HCT116 (cell line): ENCODE measurements at regions not wholly inside any gene's neighbourhood (a gene's known extent, or its start where the extent isn't known, plus 50 kb on each side); places are given as distances from the start of the nearest gene placed in this dataset.
A peak's percentile ranks its signal among the peaks of the same experiment; 100 is the strongest.

Experiments used
- ATAC-seq: fragments of 200-7000 bp; cut with Tn5 transposase; 2 replicates; pipeline ENCODE4 v1.9.1; 2020; ENCODE audit warnings: mild to moderate bottlenecking, moderate library complexity
- BruUV-seq: library from RNA; stranded (reverse); fragments of 400-500 nt; replicated peaks from 2 replicates; lab custom pipeline; 2021; lab: Mats Ljungman, UMichigan
- CTCF ChIA-PET: fragments of 300-600 bp; sonication (Branson Sonifier 250); formaldehyde crosslinking; loops from one replicate; lab custom pipeline; 2021; ENCODE audit warnings: antibody characterized with exemption; lab: Charles Lee
- POLR2A ChIA-PET: fragments of 300-600, 350-600 bp; sonication (Branson Sonifier 250); formaldehyde crosslinking; loops from one replicate; lab custom pipeline; 2021; ENCODE audit warnings: antibody characterized with exemption; lab: Charles Lee
- RAD21 ChIA-PET, 2 experiments: fragments of 300-600 bp; sonication (Branson Sonifier 250); formaldehyde crosslinking; loops; one replicate each; lab custom pipeline; 2023; ENCODE audit warnings: low total read pairs in 2 of 2; ENCODE audit not compliant: uncharacterized antibody in 2 of 2, unreplicated experiment in 2 of 2, low non-redundant PET in 1 of 2; lab: Charles Lee
- DNase-seq: peaks from one replicate; pipeline ENCODE4 v3.0.0-alpha.2; 2010; ENCODE audit warnings: low read depth, low spot score
- H2AFZ ChIP-seq: fragments of 200-600 bp; shearing (Covaris generic), sonication (generic); 2 replicates; pipeline ENCODE4 v1.6.1; 2017; ENCODE audit warnings: low read depth, mixed run types, mixed read lengths, antibody characterized with exemption, low read length; ENCODE audit not compliant: poor library complexity, severe bottlenecking
- H3K27ac ChIP-seq: 2 replicates; pipeline ENCODE4 v1.5.1; 2012; ENCODE audit warnings: low read depth, low read length
- H3K27me3 ChIP-seq: fragments of 200-600 bp; sonication (generic); 2 replicates; pipeline ENCODE4 v1.6.1; 2016; ENCODE audit warnings: mixed run types, low read length, mixed read lengths; ENCODE audit not compliant: insufficient read depth
- H3K36me3 ChIP-seq, 2 experiments: fragments of 200-500 bp in 1 of 2; fragments of 200-600 bp in 1 of 2; sonication (Bioruptor generic) in 1 of 2; sonication (generic) in 1 of 2; 2 replicates each; pipeline versions ENCODE4 v1.5.1 to v1.6.1; 2014 to 2016; ENCODE audit warnings: low read length in 2 of 2, inconsistent platforms in 1 of 2, mixed read lengths in 1 of 2, mixed run types in 1 of 2; ENCODE audit not compliant: insufficient read depth in 2 of 2, control insufficient read depth in 1 of 2
- H3K4me1 ChIP-seq, 2 experiments: fragments of 200-600 bp in 1 of 2; sonication (generic) in 1 of 2; 2 replicates each; pipeline versions ENCODE4 v1.5.1 to v1.6.1; 2012 to 2017; ENCODE audit warnings: low read length in 2 of 2, inconsistent platforms in 1 of 2, mild to moderate bottlenecking in 1 of 2, mixed read lengths in 1 of 2, mixed run types in 1 of 2, moderate library complexity in 1 of 2; ENCODE audit not compliant: insufficient read depth in 2 of 2, control insufficient read depth in 1 of 2
- H3K4me2 ChIP-seq: fragments of 200-600 bp; sonication (generic); 2 replicates; pipeline ENCODE4 v1.6.1; 2017; ENCODE audit warnings: mixed run types, low read length, mixed read lengths
- H3K4me3 ChIP-seq, 2 experiments: fragments of 200-600 bp in 1 of 2; sonication (generic) in 1 of 2; replicated peaks in 1 of 2; 2 replicates each; pipeline ENCODE4 v1.5.1; 2011 to 2016; ENCODE audit warnings: low read length in 2 of 2, control low read depth in 1 of 2, low read depth in 1 of 2, mild to moderate bottlenecking in 1 of 2, mixed read lengths in 1 of 2, mixed run types in 1 of 2
- H3K79me2 ChIP-seq: fragments of 200-600 bp; sonication (generic); 2 replicates; pipeline ENCODE4 v1.6.1; 2017; ENCODE audit warnings: mild to moderate bottlenecking, mixed run types, low read length, moderate library complexity, mixed read lengths; ENCODE audit not compliant: insufficient read depth
- H3K9ac ChIP-seq: fragments of 200-600 bp; sonication (generic); 2 replicates; pipeline ENCODE4 v1.6.1; 2016; ENCODE audit warnings: low read length, mixed read lengths
- H3K9me2 ChIP-seq: fragments of 200-600 bp; sonication (generic), shearing (Covaris generic); 2 replicates; pipeline ENCODE4 v1.6.1; 2017; ENCODE audit warnings: mixed run types, mild to moderate bottlenecking, moderate library complexity; ENCODE audit not compliant: insufficient read depth
- H3K9me3 ChIP-seq, 2 experiments: fragments of 200-500 bp in 1 of 2; fragments of 200-600 bp in 1 of 2; sonication (Bioruptor generic) in 1 of 2; sonication (generic) in 1 of 2; 2 replicates each; pipeline ENCODE4 v1.6.1; 2014 to 2017; ENCODE audit warnings: low read length in 2 of 2, mixed read lengths in 2 of 2, inconsistent platforms in 1 of 2, low read depth in 1 of 2, mild to moderate bottlenecking in 1 of 2, mixed run types in 1 of 2, moderate library complexity in 1 of 2; ENCODE audit not compliant: control insufficient read depth in 1 of 2, insufficient read depth in 1 of 2
- H4K20me1 ChIP-seq: fragments of 200-600 bp; sonication (generic), shearing (Covaris generic); 2 replicates; pipeline ENCODE4 v1.6.1; 2017; ENCODE audit warnings: mixed run types, mild to moderate bottlenecking, moderate library complexity; ENCODE audit not compliant: insufficient read depth
- ELF1 ChIP-seq: IDR thresholded peaks from 2 replicates; pipeline ENCODE4 v1.6.1; 2012; ENCODE audit warnings: low read depth, borderline replicate concordance
- FOSL1 ChIP-seq: IDR thresholded peaks from 2 replicates; pipeline ENCODE4 v1.6.1; 2012; ENCODE audit warnings: low read depth
- JUND ChIP-seq: IDR thresholded peaks from 2 replicates; pipeline ENCODE4 v1.6.1; 2012
- SIN3A ChIP-seq: IDR thresholded peaks from 2 replicates; pipeline ENCODE4 v1.6.1; 2012; ENCODE audit warnings: low read depth
- SP1 ChIP-seq: IDR thresholded peaks from 2 replicates; pipeline ENCODE4 v1.6.1; 2012; ENCODE audit warnings: low read depth
- TCF7L2 ChIP-seq: IDR thresholded peaks from 2 replicates; pipeline ENCODE4 v1.7.0; 2011; ENCODE audit warnings: borderline replicate concordance, inconsistent platforms; ENCODE audit not compliant: insufficient read depth, insufficient read length; ENCODE audit errors: extremely low read depth
- ZBTB33 ChIP-seq: IDR thresholded peaks from 2 replicates; pipeline ENCODE4 v1.6.1; 2011; ENCODE audit warnings: mild to moderate bottlenecking, low read length, moderate library complexity; ENCODE audit not compliant: insufficient replicate concordance; ENCODE audit errors: extremely low read depth
- intact Hi-C: fragments of 100-400 bp; cut with micrococcal nuclease; formaldehyde crosslinking; loops from 2 replicates; pipeline ENCODE4 v1.10.0; 2022

GRCh38 chr4:112739442-112739841, 102.5 kb downstream of the LARP7 start (continued):
- TF ChIP-seq TCF7L2 (no peak), SIN3A (no peak), JUND (no peak), FOSL1 (no peak)

GRCh38 chr4:112747036-112747435, 110.1 kb downstream of the LARP7 start:
- ChIA-PET RAD21 (no interaction called here), POLR2A (no interaction called here), CTCF (interaction anchor here (1.7 kb wide), 1 partner anchor 15 kb away, joined by 6 read pairs; no protein-coding TSS in a partner anchor)
- Histone ChIP-seq H3K79me2 (no peaks in the 10 kb centered on the region), H3K4me2 (peak overlapping the region; percentile 61), H3K27me3 (no peaks in the 10 kb centered on the region), H3K27ac (no peak overlapping the region; the same call in 1 of the 2 replicates), H2AFZ (peak overlapping the region; percentile 39), H3K4me3 (peak overlapping the region in 1 of 2 experiments; percentile 6; a peak in 2 of 4 replicates), H3K9ac (no peak overlapping the region), H3K4me1 (peaks cover 14 to 37% of the 10 kb centered on the region in 2 experiments), H3K9me3 (no peaks in the 10 kb centered on the region), H3K36me3 (no peaks in the 10 kb centered on the region), H3K9me2 (no peaks in the 10 kb centered on the region), H4K20me1 (no peaks in the 10 kb centered on the region)
- ATAC-seq (peak; percentile 86), DNase-seq (peak; percentile 44)
- intact Hi-C loops = no loop called here
- no TSS peak for BruUV-seq
- peak; percentile 42 for TF ChIP-seq FOSL1
- peak; percentile 58; the same call in 1 of the 2 replicates for TF ChIP-seq JUND
- TF ChIP-seq ZBTB33 = no peak
- no peak for TF ChIP-seq ELF1
- TF ChIP-seq SP1 = no peak
- TF ChIP-seq SIN3A = no peak
- TF ChIP-seq TCF7L2 = peak; percentile 74
